22Rv1 (cell line): ENCODE measurements at regions not wholly inside any gene's neighbourhood (a gene's known extent, or its start where the extent isn't known, plus 50 kb on each side); places are given as distances from the start of the nearest gene placed in this dataset.

ENCODE experiments used
- ZFX ChIP-seq: fragments of 450-650 bp; IDR thresholded peaks from 2 replicates; pipeline ENCODE4 v1.6.1; 2017; ENCODE audit warnings: antibody characterized with exemption, borderline replicate concordance
- TF ChIP-seq, protein P1 (sequence below): fragments of 450-650 bp; IDR thresholded peaks from 2 replicates; pipeline ENCODE4 v1.5.1; 2017; ENCODE audit warnings: mild to moderate bottlenecking

GRCh38 chr16:66203476-66203875 lies 163.0 kb upstream of the CDH5 start:
- TF ChIP-seq, protein P1, sequence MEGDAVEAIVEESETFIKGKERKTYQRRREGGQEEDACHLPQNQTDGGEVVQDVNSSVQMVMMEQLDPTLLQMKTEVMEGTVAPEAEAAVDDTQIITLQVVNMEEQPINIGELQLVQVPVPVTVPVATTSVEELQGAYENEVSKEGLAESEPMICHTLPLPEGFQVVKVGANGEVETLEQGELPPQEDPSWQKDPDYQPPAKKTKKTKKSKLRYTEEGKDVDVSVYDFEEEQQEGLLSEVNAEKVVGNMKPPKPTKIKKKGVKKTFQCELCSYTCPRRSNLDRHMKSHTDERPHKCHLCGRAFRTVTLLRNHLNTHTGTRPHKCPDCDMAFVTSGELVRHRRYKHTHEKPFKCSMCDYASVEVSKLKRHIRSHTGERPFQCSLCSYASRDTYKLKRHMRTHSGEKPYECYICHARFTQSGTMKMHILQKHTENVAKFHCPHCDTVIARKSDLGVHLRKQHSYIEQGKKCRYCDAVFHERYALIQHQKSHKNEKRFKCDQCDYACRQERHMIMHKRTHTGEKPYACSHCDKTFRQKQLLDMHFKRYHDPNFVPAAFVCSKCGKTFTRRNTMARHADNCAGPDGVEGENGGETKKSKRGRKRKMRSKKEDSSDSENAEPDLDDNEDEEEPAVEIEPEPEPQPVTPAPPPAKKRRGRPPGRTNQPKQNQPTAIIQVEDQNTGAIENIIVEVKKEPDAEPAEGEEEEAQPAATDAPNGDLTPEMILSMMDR: no peak
- no peak for TF ChIP-seq ZFX
